ENCODE measurements at regions not wholly inside any gene's neighbourhood (a gene's known extent, or its start where the extent isn't known, plus 50 kb on each side); places are given as distances from the start of the nearest gene placed in this dataset.

GRCh38 chr3:8189051-8189450 lies 312.6 kb upstream of the LMCD1 start:
- TF ChIP-seq REST (IDR thresholded peaks at IDR 0.05; ENCODE audit: low read depth, low read length) = no peak
- TF ChIP-seq SRF (IDR thresholded peaks at IDR 0.05; ENCODE audit: low read depth in 2 of 2, low read length in 2 of 2) = no peak
- TF ChIP-seq POLR2A (IDR thresholded peaks at IDR 0.05; ENCODE audit: low read depth, low read length) = no peak
- TF ChIP-seq, protein P1, sequence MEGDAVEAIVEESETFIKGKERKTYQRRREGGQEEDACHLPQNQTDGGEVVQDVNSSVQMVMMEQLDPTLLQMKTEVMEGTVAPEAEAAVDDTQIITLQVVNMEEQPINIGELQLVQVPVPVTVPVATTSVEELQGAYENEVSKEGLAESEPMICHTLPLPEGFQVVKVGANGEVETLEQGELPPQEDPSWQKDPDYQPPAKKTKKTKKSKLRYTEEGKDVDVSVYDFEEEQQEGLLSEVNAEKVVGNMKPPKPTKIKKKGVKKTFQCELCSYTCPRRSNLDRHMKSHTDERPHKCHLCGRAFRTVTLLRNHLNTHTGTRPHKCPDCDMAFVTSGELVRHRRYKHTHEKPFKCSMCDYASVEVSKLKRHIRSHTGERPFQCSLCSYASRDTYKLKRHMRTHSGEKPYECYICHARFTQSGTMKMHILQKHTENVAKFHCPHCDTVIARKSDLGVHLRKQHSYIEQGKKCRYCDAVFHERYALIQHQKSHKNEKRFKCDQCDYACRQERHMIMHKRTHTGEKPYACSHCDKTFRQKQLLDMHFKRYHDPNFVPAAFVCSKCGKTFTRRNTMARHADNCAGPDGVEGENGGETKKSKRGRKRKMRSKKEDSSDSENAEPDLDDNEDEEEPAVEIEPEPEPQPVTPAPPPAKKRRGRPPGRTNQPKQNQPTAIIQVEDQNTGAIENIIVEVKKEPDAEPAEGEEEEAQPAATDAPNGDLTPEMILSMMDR (IDR thresholded peaks at IDR 0.05 in 2 of 3, conservative IDR thresholded peaks at IDR 0.05 in 1 of 3; ENCODE audit: control insufficient read depth in 2 of 3, extremely low read depth in 1 of 3, insufficient read depth in 1 of 3, low read depth in 3 of 3, low read length in 3 of 3) = no peak
- no peak for TF ChIP-seq DPF2 (IDR thresholded peaks at IDR 0.05)
- TF ChIP-seq, protein P2, sequence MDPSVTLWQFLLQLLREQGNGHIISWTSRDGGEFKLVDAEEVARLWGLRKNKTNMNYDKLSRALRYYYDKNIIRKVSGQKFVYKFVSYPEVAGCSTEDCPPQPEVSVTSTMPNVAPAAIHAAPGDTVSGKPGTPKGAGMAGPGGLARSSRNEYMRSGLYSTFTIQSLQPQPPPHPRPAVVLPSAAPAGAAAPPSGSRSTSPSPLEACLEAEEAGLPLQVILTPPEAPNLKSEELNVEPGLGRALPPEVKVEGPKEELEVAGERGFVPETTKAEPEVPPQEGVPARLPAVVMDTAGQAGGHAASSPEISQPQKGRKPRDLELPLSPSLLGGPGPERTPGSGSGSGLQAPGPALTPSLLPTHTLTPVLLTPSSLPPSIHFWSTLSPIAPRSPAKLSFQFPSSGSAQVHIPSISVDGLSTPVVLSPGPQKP (IDR thresholded peaks at IDR 0.05; ENCODE audit: low read depth, low read length) = no peak
